Fibroblast of lung (primary cell): ENCODE measurements at regions not wholly inside any gene's neighbourhood (a gene's known extent, or its start where the extent isn't known, plus 50 kb on each side); places are given as distances from the start of the nearest gene placed in this dataset.

Experiments
- DNase-seq, 2 donors: peaks; one replicate each; pipeline versions ENCODE4 v3.0.0 to v3.0.0-alpha.2; 2010; ENCODE audit warnings: low read depth in 2 of 2
- H2AFZ ChIP-seq: 2 replicates; pipeline ENCODE4 v1.5.1; 2012; ENCODE audit warnings: low read length, control low read depth, inconsistent platforms
- H3K27ac ChIP-seq: 2 replicates; pipeline ENCODE4 v1.5.1; 2011; ENCODE audit warnings: low read length, control low read depth; ENCODE audit not compliant: insufficient read depth
- H3K27me3 ChIP-seq: 2 replicates; pipeline ENCODE4 v1.5.1; 2011; ENCODE audit warnings: mild to moderate bottlenecking, low read length; ENCODE audit not compliant: control insufficient read depth, insufficient read depth
- H3K36me3 ChIP-seq: 2 replicates; pipeline ENCODE4 v1.5.1; 2011; ENCODE audit warnings: low read length; ENCODE audit not compliant: control insufficient read depth, insufficient read depth
- H3K4me1 ChIP-seq: 2 replicates; pipeline ENCODE4 v1.5.1; 2011; ENCODE audit warnings: low read length; ENCODE audit not compliant: control insufficient read depth, insufficient read depth; ENCODE audit errors: extremely low read depth
- H3K4me2 ChIP-seq: 2 replicates; pipeline ENCODE4 v1.5.1; 2011; ENCODE audit warnings: low read length, control low read depth; ENCODE audit not compliant: insufficient read depth; ENCODE audit errors: extremely low read depth
- H3K4me3 ChIP-seq, 4 experiments: fragments of 200-600 bp in 1 of 4; sonication (generic) in 1 of 4; replicated peaks in 1 of 4; 2 replicates each; pipeline ENCODE4 v1.5.1; 2011 to 2016; ENCODE audit warnings: low read length in 4 of 4, low read depth in 3 of 4, mild to moderate bottlenecking in 3 of 4, control low read depth in 2 of 4, inconsistent platforms in 1 of 4, mixed read lengths in 1 of 4; ENCODE audit not compliant: insufficient read depth in 1 of 4; ENCODE audit errors: control extremely low read depth in 1 of 4
- H3K79me2 ChIP-seq: 2 replicates; pipeline ENCODE4 v1.5.1; 2012; ENCODE audit warnings: mild to moderate bottlenecking, low read length, inconsistent platforms; ENCODE audit not compliant: control insufficient read depth, insufficient read depth
- H3K9ac ChIP-seq: 2 replicates; pipeline ENCODE4 v1.5.1; 2011; ENCODE audit warnings: mild to moderate bottlenecking, low read length, control low read depth; ENCODE audit not compliant: insufficient read depth
- H3K9me3 ChIP-seq: 2 replicates; pipeline ENCODE4 v1.5.1; 2012; ENCODE audit warnings: low read depth, low read length; ENCODE audit not compliant: control insufficient read depth, insufficient read depth
- H4K20me1 ChIP-seq: 2 replicates; pipeline ENCODE4 v1.5.1; 2011; ENCODE audit warnings: low read length; ENCODE audit not compliant: control insufficient read depth, insufficient read depth; ENCODE audit errors: extremely low read depth
- CTCF ChIP-seq, 2 donors: IDR thresholded peaks in 1 of 2; conservative IDR thresholded peaks in 1 of 2; 1 replicate in 1 of 2; 2 replicates in 1 of 2; pipeline ENCODE4 v1.5.1; 2011 to 2012; ENCODE audit warnings: low read length in 2 of 2, control low read depth in 1 of 2, inconsistent platforms in 1 of 2, low read depth in 1 of 2, mild to moderate bottlenecking in 1 of 2
- EZH2 ChIP-seq: IDR thresholded peaks from 2 replicates; pipeline ENCODE4 v1.5.1; 2012; ENCODE audit warnings: low read length, control low read depth, mild to moderate bottlenecking; ENCODE audit errors: missing control alignments

GRCh38 chr4:14364953-14365536 is 637.2 kb upstream of the CPEB2 start:
- Histone ChIP-seq H3K79me2 (no peaks in the 10 kb centered on the region), H3K4me2 (no peak overlapping the region), H4K20me1 (no peaks in the 10 kb centered on the region), H3K4me3 (no peak overlapping the region), H3K27me3 (no peaks in the 10 kb centered on the region), H3K9ac (no peak overlapping the region), H3K4me1 (no peaks in the 10 kb centered on the region), H2AFZ (no peak overlapping the region), H3K9me3 (no peaks in the 10 kb centered on the region), H3K27ac (no peak overlapping the region), H3K36me3 (no peaks in the 10 kb centered on the region)
- DNase-seq: no peak
- TF ChIP-seq EZH2 (no peak), CTCF (conservative IDR thresholded peaks at IDR 0.05 in 1 of 2, IDR thresholded peaks at IDR 0.05 in 1 of 2; ENCODE audit: low read depth in 1 of 2, low read length in 2 of 2) (no peak)

- Histone ChIP-seq H3K9ac (no peak overlapping the region), H3K4me3 (no peak overlapping the region), H2AFZ (no peak overlapping the region), H3K4me2 (no peak overlapping the region), H3K4me1 (no peaks in the 10 kb centered on the region), H3K27ac (no peak overlapping the region), H3K36me3 (no peaks in the 10 kb centered on the region), H3K9me3 (no peaks in the 10 kb centered on the region), H4K20me1 (no peaks in the 10 kb centered on the region), H3K27me3 (no peaks in the 10 kb centered on the region), H3K79me2 (no peaks in the 10 kb centered on the region)
- TF ChIP-seq CTCF (conservative IDR thresholded peaks at IDR 0.05 in 1 of 2, IDR thresholded peaks at IDR 0.05 in 1 of 2; ENCODE audit: low read depth in 1 of 2, low read length in 2 of 2): no peak
- no peak for TF ChIP-seq EZH2
- no peak for DNase-seq
These were observed 633.9 kb upstream of the CPEB2 start for GRCh38 chr4:14368391-14368790.

- Histone ChIP-seq H3K79me2 (no peaks in the 10 kb centered on the region), H3K36me3 (no peaks in the 10 kb centered on the region), H3K9me3 (no peaks in the 10 kb centered on the region), H3K27me3 (no peaks in the 10 kb centered on the region), H4K20me1 (no peaks in the 10 kb centered on the region), H3K4me2 (no peak overlapping the region), H3K4me3 (no peak overlapping the region), H2AFZ (no peak overlapping the region), H3K4me1 (no peaks in the 10 kb centered on the region), H3K9ac (no peak overlapping the region), H3K27ac (no peak overlapping the region)
- no peak for DNase-seq
- no peak for TF ChIP-seq CTCF (conservative IDR thresholded peaks at IDR 0.05 in 1 of 2, IDR thresholded peaks at IDR 0.05 in 1 of 2; ENCODE audit: low read depth in 1 of 2, low read length in 2 of 2)
- TF ChIP-seq EZH2: no peak
These were observed 631.1 kb upstream of the CPEB2 start for GRCh38 chr4:14371131-14371530.
